ENCODE measurements at regions not wholly inside any gene's neighbourhood (a gene's known extent, or its start where the extent isn't known, plus 50 kb on each side); places are given as distances from the start of the nearest gene placed in this dataset.

DNA sequence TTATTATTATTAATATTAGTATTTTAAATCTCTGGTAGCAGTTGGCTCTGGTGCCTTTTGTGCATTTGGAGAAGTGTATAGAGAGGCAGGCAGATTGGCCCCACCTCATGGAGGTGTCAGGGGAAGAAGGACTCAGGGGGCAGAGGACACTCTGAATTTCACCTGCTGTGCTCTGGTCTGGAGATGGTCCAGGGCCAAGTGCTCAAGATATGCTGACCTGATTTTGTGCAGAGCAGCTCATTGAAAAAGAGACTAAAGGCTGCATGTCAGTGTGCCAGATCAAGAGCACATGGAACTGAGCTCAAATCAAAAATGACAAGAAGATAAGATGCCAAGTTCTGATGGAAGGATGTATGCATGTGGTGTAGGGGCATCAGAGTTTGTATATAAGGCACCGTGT, 323.6 kb upstream of the TNP1 start:
- no peaks in the 10 kb centered on the region for H3K36me3 ChIP-seq (ENCODE audit: insufficient read depth, low read length)
- no peaks in the 10 kb centered on the region for H3K27me3 ChIP-seq (ENCODE audit: low read length)
- H3K9me2 ChIP-seq (replicated peaks; ENCODE audit: insufficient read depth, low read length), result no peaks in the 10 kb centered on the region
- H3K27ac ChIP-seq (ENCODE audit: low read length), result no peak overlapping the region
- no peak overlapping the region for H3K4me2 ChIP-seq (ENCODE audit: low read depth, low read length, poor library complexity, severe bottlenecking)
- H4K20me1 ChIP-seq (ENCODE audit: insufficient read depth, low read depth, low read length), result no peaks in the 10 kb centered on the region
- no peak overlapping the region for H3K4me3 ChIP-seq (ENCODE audit: low read length)
- H3K4me1 ChIP-seq (ENCODE audit: low read length), result no peaks in the 10 kb centered on the region
- H2AFZ ChIP-seq (ENCODE audit: low read length), result no peak overlapping the region
- H3K9ac ChIP-seq (ENCODE audit: low read length), result no peak overlapping the region
- no peaks in the 10 kb centered on the region for H3K9me3 ChIP-seq (ENCODE audit: low read length)
- DNase-seq, result no peak
- no peaks in the 10 kb centered on the region for H3K79me2 ChIP-seq (ENCODE audit: low read length)

DNA sequence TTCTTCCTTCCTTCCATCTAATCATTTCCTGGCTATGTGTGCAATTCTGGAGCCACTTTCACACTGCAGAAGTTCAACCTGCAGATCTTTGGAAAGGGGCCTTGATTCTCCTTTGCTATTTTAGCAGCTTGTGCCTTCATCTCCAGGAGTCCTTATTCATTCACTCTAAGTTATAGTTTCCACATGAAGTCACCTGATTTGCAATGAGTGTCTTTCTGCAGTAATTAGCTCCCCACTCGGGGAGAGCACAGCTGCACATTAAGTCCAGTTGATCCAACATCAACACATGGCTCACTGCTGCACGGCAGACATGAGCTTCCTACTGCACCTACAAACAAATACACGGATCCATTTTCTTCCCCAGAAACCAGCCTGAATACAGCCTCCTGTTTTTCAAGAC, 323.1 kb upstream of the TNP1 start:
- H3K4me3 ChIP-seq (ENCODE audit: low read length), result no peak overlapping the region
- H3K9me3 ChIP-seq (ENCODE audit: low read length), result no peaks in the 10 kb centered on the region
- H2AFZ ChIP-seq (ENCODE audit: low read length), result no peak overlapping the region
- H3K4me1 ChIP-seq (ENCODE audit: low read length), result no peaks in the 10 kb centered on the region
- no peaks in the 10 kb centered on the region for H3K79me2 ChIP-seq (ENCODE audit: low read length)
- DNase-seq, result no peak
- H3K27ac ChIP-seq (ENCODE audit: low read length), result no peak overlapping the region
- H3K36me3 ChIP-seq (ENCODE audit: insufficient read depth, low read length), result no peaks in the 10 kb centered on the region
- no peaks in the 10 kb centered on the region for H3K9me2 ChIP-seq (replicated peaks; ENCODE audit: insufficient read depth, low read length)
- H3K9ac ChIP-seq (ENCODE audit: low read length), result no peak overlapping the region
- H3K4me2 ChIP-seq (ENCODE audit: low read depth, low read length, poor library complexity, severe bottlenecking), result no peak overlapping the region
- no peaks in the 10 kb centered on the region for H4K20me1 ChIP-seq (ENCODE audit: insufficient read depth, low read depth, low read length)
- no peaks in the 10 kb centered on the region for H3K27me3 ChIP-seq (ENCODE audit: low read length)

DNA sequence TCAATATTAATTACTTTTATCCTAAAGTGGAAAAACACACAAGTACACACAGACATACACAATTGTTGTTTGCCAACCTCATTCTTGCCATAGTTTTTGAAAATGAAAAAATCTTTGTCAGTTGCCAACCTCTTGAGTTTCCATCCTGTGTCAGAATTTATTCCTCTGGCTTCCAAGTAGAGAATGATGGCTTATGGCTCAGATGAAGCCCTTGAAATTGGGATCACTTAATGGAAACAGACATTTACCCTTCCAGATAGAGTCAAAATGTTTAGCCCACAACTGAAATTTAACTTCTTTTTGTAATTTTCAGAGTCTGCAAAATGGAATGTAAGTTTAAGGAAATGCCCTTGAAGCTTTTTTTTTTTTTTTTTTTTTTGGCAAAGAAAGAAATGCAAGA, 321.6 kb upstream of the TNP1 start:
- no peak overlapping the region for H3K4me3 ChIP-seq (ENCODE audit: low read length)
- H2AFZ ChIP-seq (ENCODE audit: low read length), result no peak overlapping the region
- H3K36me3 ChIP-seq (ENCODE audit: insufficient read depth, low read length), result no peaks in the 10 kb centered on the region
- H3K4me1 ChIP-seq (ENCODE audit: low read length), result no peaks in the 10 kb centered on the region
- H3K9ac ChIP-seq (ENCODE audit: low read length), result no peak overlapping the region
- no peak for DNase-seq
- H3K4me2 ChIP-seq (ENCODE audit: low read depth, low read length, poor library complexity, severe bottlenecking), result no peak overlapping the region
- H3K27me3 ChIP-seq (ENCODE audit: low read length), result no peaks in the 10 kb centered on the region
- H3K79me2 ChIP-seq (ENCODE audit: low read length), result no peaks in the 10 kb centered on the region
- H4K20me1 ChIP-seq (ENCODE audit: insufficient read depth, low read depth, low read length), result no peaks in the 10 kb centered on the region
- no peaks in the 10 kb centered on the region for H3K9me3 ChIP-seq (ENCODE audit: low read length)
- H3K9me2 ChIP-seq (replicated peaks; ENCODE audit: insufficient read depth, low read length), result no peaks in the 10 kb centered on the region
- no peak overlapping the region for H3K27ac ChIP-seq (ENCODE audit: low read length)

DNA sequence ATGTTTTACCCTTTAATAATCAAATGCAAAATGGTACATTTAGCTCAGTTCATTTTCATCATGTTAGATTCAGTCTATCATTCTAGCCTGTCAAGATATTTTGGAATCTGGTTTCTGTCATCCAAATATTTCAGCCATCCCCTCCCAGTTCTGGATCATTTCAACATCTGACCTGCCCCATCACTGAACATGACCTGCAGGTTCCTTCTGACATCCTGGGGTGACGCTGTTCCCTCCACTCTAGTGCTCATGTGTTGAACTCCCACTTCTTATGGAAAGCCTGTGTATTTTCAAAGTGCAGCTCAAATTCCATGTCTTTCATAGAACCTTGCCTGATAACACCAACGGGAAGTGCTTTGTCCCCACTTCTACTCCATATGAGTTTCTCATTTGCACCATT, 320.0 kb upstream of the TNP1 start:
- no peak for DNase-seq
- H3K9me2 ChIP-seq (replicated peaks; ENCODE audit: insufficient read depth, low read length), result no peaks in the 10 kb centered on the region
- no peak overlapping the region for H3K9ac ChIP-seq (ENCODE audit: low read length)
- H3K4me3 ChIP-seq (ENCODE audit: low read length), result no peak overlapping the region
- no peaks in the 10 kb centered on the region for H4K20me1 ChIP-seq (ENCODE audit: insufficient read depth, low read depth, low read length)
- H3K79me2 ChIP-seq (ENCODE audit: low read length), result no peaks in the 10 kb centered on the region
- no peak overlapping the region for H2AFZ ChIP-seq (ENCODE audit: low read length)
- no peak overlapping the region for H3K4me2 ChIP-seq (ENCODE audit: low read depth, low read length, poor library complexity, severe bottlenecking)
- H3K4me1 ChIP-seq (ENCODE audit: low read length), result no peaks in the 10 kb centered on the region
- H3K27ac ChIP-seq (ENCODE audit: low read length), result no peak overlapping the region
- H3K36me3 ChIP-seq (ENCODE audit: insufficient read depth, low read length), result no peaks in the 10 kb centered on the region
- no peaks in the 10 kb centered on the region for H3K27me3 ChIP-seq (ENCODE audit: low read length)
- H3K9me3 ChIP-seq (ENCODE audit: low read length), result no peaks in the 10 kb centered on the region

DNA sequence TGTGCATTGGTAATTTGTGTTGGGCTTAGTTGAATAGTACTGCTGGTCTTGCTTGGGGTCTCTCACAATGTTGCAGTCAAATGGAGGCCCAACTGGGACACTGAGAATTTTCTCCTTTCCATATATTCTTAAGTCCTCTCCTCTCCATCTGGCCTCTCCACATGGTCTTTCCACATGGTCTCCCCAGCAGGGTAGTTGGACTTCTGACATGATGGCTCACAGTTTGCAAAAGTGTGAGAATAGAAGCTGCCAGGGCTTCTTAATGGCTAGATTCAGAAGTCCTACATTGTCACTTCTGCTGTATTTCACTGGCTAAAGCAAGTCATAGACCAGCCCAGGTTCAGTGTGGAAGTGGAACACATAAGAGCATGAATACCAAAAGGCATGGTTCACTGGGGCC, 318.5 kb upstream of the TNP1 start:
- no peaks in the 10 kb centered on the region for H4K20me1 ChIP-seq (ENCODE audit: insufficient read depth, low read depth, low read length)
- no peak overlapping the region for H3K4me3 ChIP-seq (ENCODE audit: low read length)
- no peak overlapping the region for H3K27ac ChIP-seq (ENCODE audit: low read length)
- no peaks in the 10 kb centered on the region for H3K36me3 ChIP-seq (ENCODE audit: insufficient read depth, low read length)
- no peaks in the 10 kb centered on the region for H3K4me1 ChIP-seq (ENCODE audit: low read length)
- H3K27me3 ChIP-seq (ENCODE audit: low read length), result no peaks in the 10 kb centered on the region
- H3K9me3 ChIP-seq (ENCODE audit: low read length), result no peaks in the 10 kb centered on the region
- no peak overlapping the region for H3K4me2 ChIP-seq (ENCODE audit: low read depth, low read length, poor library complexity, severe bottlenecking)
- H3K79me2 ChIP-seq (ENCODE audit: low read length), result no peaks in the 10 kb centered on the region
- H2AFZ ChIP-seq (ENCODE audit: low read length), result no peak overlapping the region
- H3K9ac ChIP-seq (ENCODE audit: low read length), result no peak overlapping the region
- DNase-seq, result no peak
- no peaks in the 10 kb centered on the region for H3K9me2 ChIP-seq (replicated peaks; ENCODE audit: insufficient read depth, low read length)

DNA sequence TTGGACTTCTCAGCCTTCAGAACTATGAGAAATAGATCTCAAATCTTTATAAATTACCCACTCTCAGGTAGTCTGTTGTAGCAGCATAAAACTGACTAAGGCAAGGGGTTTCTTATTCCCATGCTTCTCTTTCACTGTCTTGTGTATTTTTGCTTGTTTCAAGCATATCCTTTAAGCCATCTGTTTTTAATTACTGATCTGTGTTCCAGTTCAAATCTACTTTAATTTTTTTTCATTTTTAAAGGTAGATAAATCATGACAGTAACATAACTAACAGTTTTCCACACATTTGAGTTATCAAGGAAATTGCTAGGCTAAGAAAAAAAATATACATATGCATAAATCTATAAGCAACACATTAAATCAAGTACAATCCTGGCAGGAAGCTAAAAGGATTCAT, 317.9 kb upstream of the TNP1 start:
- H2AFZ ChIP-seq (ENCODE audit: low read length), result no peak overlapping the region
- no peaks in the 10 kb centered on the region for H3K4me1 ChIP-seq (ENCODE audit: low read length)
- H3K9ac ChIP-seq (ENCODE audit: low read length), result no peak overlapping the region
- H3K9me3 ChIP-seq (ENCODE audit: low read length), result no peaks in the 10 kb centered on the region
- no peaks in the 10 kb centered on the region for H3K9me2 ChIP-seq (replicated peaks; ENCODE audit: insufficient read depth, low read length)
- H3K27ac ChIP-seq (ENCODE audit: low read length), result no peak overlapping the region
- H4K20me1 ChIP-seq (ENCODE audit: insufficient read depth, low read depth, low read length), result no peaks in the 10 kb centered on the region
- H3K79me2 ChIP-seq (ENCODE audit: low read length), result no peaks in the 10 kb centered on the region
- DNase-seq, result no peak
- H3K27me3 ChIP-seq (ENCODE audit: low read length), result no peaks in the 10 kb centered on the region
- no peak overlapping the region for H3K4me3 ChIP-seq (ENCODE audit: low read length)
- no peaks in the 10 kb centered on the region for H3K36me3 ChIP-seq (ENCODE audit: insufficient read depth, low read length)
- no peak overlapping the region for H3K4me2 ChIP-seq (ENCODE audit: low read depth, low read length, poor library complexity, severe bottlenecking)

DNA sequence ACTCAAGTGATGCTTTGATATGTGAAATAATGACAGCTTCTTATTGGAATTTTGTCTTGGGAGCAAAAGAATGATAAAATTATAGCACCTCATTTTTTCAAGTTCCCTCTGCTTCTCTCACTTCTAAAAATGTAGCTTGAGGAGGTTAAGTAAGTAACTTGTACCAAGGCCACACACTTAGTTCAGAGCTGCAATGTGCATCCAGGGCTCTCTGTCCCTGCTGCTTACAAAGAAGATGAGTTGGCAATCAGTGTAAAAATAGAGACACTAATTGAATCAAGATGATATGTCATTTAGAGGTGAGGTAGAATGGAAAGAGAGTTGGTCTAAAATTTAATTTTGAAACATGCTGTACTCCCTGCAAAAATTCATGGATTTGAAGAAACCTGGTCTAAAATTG, 312.0 kb upstream of the TNP1 start:
- no peaks in the 10 kb centered on the region for H3K27me3 ChIP-seq (ENCODE audit: low read length)
- no peaks in the 10 kb centered on the region for H3K79me2 ChIP-seq (ENCODE audit: low read length)
- H3K4me3 ChIP-seq (ENCODE audit: low read length), result no peak overlapping the region
- no peak overlapping the region for H2AFZ ChIP-seq (ENCODE audit: low read length)
- no peaks in the 10 kb centered on the region for H3K4me1 ChIP-seq (ENCODE audit: low read length)
- no peaks in the 10 kb centered on the region for H3K9me2 ChIP-seq (replicated peaks; ENCODE audit: insufficient read depth, low read length)
- no peaks in the 10 kb centered on the region for H3K9me3 ChIP-seq (ENCODE audit: low read length)
- H3K36me3 ChIP-seq (ENCODE audit: insufficient read depth, low read length), result no peaks in the 10 kb centered on the region
- no peaks in the 10 kb centered on the region for H4K20me1 ChIP-seq (ENCODE audit: insufficient read depth, low read depth, low read length)
- H3K4me2 ChIP-seq (ENCODE audit: low read depth, low read length, poor library complexity, severe bottlenecking), result no peak overlapping the region
- DNase-seq, result no peak
- no peak overlapping the region for H3K27ac ChIP-seq (ENCODE audit: low read length)
- no peak overlapping the region for H3K9ac ChIP-seq (ENCODE audit: low read length)

DNA sequence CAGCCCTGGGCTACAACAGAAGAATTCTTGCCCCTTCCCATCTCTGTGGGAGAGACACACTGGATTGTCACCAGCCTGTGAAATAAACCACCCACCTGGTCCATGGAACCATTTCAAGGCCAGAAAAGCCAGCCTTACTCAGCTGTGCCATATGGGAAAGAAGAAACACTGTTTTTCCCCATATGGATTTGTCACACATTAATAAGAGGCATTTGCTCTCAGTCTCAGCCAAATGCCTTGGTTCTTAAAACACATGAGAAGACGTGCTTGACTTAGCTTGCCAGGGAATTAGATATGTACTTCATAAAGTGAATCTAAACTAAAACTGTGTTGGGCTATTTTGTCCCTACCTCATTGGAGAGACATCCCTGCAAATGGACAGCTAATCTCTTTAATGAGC, 308.6 kb upstream of the TNP1 start:
- H3K27me3 ChIP-seq (ENCODE audit: low read length), result no peaks in the 10 kb centered on the region
- H3K79me2 ChIP-seq (ENCODE audit: low read length), result no peaks in the 10 kb centered on the region
- H3K36me3 ChIP-seq (ENCODE audit: insufficient read depth, low read length), result no peaks in the 10 kb centered on the region
- H3K27ac ChIP-seq (ENCODE audit: low read length), result no peak overlapping the region
- no peak overlapping the region for H3K4me3 ChIP-seq (ENCODE audit: low read length)
- no peak overlapping the region for H3K4me2 ChIP-seq (ENCODE audit: low read depth, low read length, poor library complexity, severe bottlenecking)
- DNase-seq, result no peak
- no peaks in the 10 kb centered on the region for H4K20me1 ChIP-seq (ENCODE audit: insufficient read depth, low read depth, low read length)
- H3K9me3 ChIP-seq (ENCODE audit: low read length), result no peaks in the 10 kb centered on the region
- H2AFZ ChIP-seq (ENCODE audit: low read length), result no peak overlapping the region
- H3K9me2 ChIP-seq (replicated peaks; ENCODE audit: insufficient read depth, low read length), result no peaks in the 10 kb centered on the region
- H3K9ac ChIP-seq (ENCODE audit: low read length), result no peak overlapping the region
- H3K4me1 ChIP-seq (ENCODE audit: low read length), result no peaks in the 10 kb centered on the region

DNA sequence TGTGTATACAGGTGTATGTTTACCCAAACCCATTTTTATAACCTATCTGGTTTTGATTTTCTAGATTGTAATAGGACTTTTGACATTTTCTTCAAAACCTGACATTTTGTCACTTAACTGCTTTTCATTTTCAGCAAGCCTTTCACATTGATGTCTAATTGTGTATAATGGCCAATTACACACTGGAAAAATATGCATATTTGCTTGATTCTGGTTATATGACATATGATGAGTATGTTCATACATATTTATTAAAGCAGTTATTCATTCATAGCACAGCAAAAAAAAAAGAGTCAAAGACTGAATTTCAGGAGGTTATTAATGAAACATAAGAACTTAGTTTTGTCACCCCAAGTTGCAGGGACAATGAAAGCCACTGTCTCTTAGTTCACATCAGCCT, 307.7 kb upstream of the TNP1 start:
- Histone ChIP-seq H2AFZ (ENCODE audit: low read length) (no peak overlapping the region), H3K4me3 (ENCODE audit: low read length) (no peak overlapping the region), H4K20me1 (ENCODE audit: insufficient read depth, low read depth, low read length) (no peaks in the 10 kb centered on the region), H3K9ac (ENCODE audit: low read length) (no peak overlapping the region), H3K27ac (ENCODE audit: low read length) (no peak overlapping the region), H3K9me2 (replicated peaks; ENCODE audit: insufficient read depth, low read length) (no peaks in the 10 kb centered on the region), H3K4me2 (ENCODE audit: low read depth, low read length, poor library complexity, severe bottlenecking) (no peak overlapping the region), H3K27me3 (ENCODE audit: low read length) (no peaks in the 10 kb centered on the region), H3K4me1 (ENCODE audit: low read length) (no peaks in the 10 kb centered on the region), H3K36me3 (ENCODE audit: insufficient read depth, low read length) (no peaks in the 10 kb centered on the region), H3K79me2 (ENCODE audit: low read length) (no peaks in the 10 kb centered on the region), H3K9me3 (ENCODE audit: low read length) (no peaks in the 10 kb centered on the region)
- DNase-seq, result no peak
